HCT116 (cell line): ENCODE measurements at regions not wholly inside any gene's neighbourhood (a gene's known extent, or its start where the extent isn't known, plus 50 kb on each side); places are given as distances from the start of the nearest gene placed in this dataset.

ENCODE experiments used
- ATAC-seq: fragments of 200-7000 bp; cut with Tn5 transposase; 2 replicates; pipeline ENCODE4 v1.9.1; 2020; ENCODE audit warnings: mild to moderate bottlenecking, moderate library complexity
- BruUV-seq: library from RNA; stranded (reverse); fragments of 400-500 nt; replicated peaks from 2 replicates; lab custom pipeline; 2021; lab: Mats Ljungman, UMichigan
- CTCF ChIA-PET: fragments of 300-600 bp; sonication (Branson Sonifier 250); formaldehyde crosslinking; loops from one replicate; lab custom pipeline; 2021; ENCODE audit warnings: antibody characterized with exemption; lab: Charles Lee
- POLR2A ChIA-PET: fragments of 300-600, 350-600 bp; sonication (Branson Sonifier 250); formaldehyde crosslinking; loops from one replicate; lab custom pipeline; 2021; ENCODE audit warnings: antibody characterized with exemption; lab: Charles Lee
- RAD21 ChIA-PET, 2 experiments: fragments of 300-600 bp; sonication (Branson Sonifier 250); formaldehyde crosslinking; loops; one replicate each; lab custom pipeline; 2023; ENCODE audit warnings: low total read pairs in 2 of 2; ENCODE audit not compliant: uncharacterized antibody in 2 of 2, unreplicated experiment in 2 of 2, low non-redundant PET in 1 of 2; lab: Charles Lee
- DNase-seq: peaks from one replicate; pipeline ENCODE4 v3.0.0-alpha.2; 2010; ENCODE audit warnings: low read depth, low spot score
- H2AFZ ChIP-seq: fragments of 200-600 bp; shearing (Covaris generic), sonication (generic); 2 replicates; pipeline ENCODE4 v1.6.1; 2017; ENCODE audit warnings: low read depth, mixed run types, mixed read lengths, antibody characterized with exemption, low read length; ENCODE audit not compliant: poor library complexity, severe bottlenecking
- H3K27ac ChIP-seq: 2 replicates; pipeline ENCODE4 v1.5.1; 2012; ENCODE audit warnings: low read depth, low read length
- H3K27me3 ChIP-seq: fragments of 200-600 bp; sonication (generic); 2 replicates; pipeline ENCODE4 v1.6.1; 2016; ENCODE audit warnings: mixed run types, low read length, mixed read lengths; ENCODE audit not compliant: insufficient read depth
- H3K36me3 ChIP-seq, 2 experiments: fragments of 200-500 bp in 1 of 2; fragments of 200-600 bp in 1 of 2; sonication (Bioruptor generic) in 1 of 2; sonication (generic) in 1 of 2; 2 replicates each; pipeline versions ENCODE4 v1.5.1 to v1.6.1; 2014 to 2016; ENCODE audit warnings: low read length in 2 of 2, inconsistent platforms in 1 of 2, mixed read lengths in 1 of 2, mixed run types in 1 of 2; ENCODE audit not compliant: insufficient read depth in 2 of 2, control insufficient read depth in 1 of 2
- H3K4me1 ChIP-seq, 2 experiments: fragments of 200-600 bp in 1 of 2; sonication (generic) in 1 of 2; 2 replicates each; pipeline versions ENCODE4 v1.5.1 to v1.6.1; 2012 to 2017; ENCODE audit warnings: low read length in 2 of 2, inconsistent platforms in 1 of 2, mild to moderate bottlenecking in 1 of 2, mixed read lengths in 1 of 2, mixed run types in 1 of 2, moderate library complexity in 1 of 2; ENCODE audit not compliant: insufficient read depth in 2 of 2, control insufficient read depth in 1 of 2
- H3K4me2 ChIP-seq: fragments of 200-600 bp; sonication (generic); 2 replicates; pipeline ENCODE4 v1.6.1; 2017; ENCODE audit warnings: mixed run types, low read length, mixed read lengths
- H3K4me3 ChIP-seq, 2 experiments: fragments of 200-600 bp in 1 of 2; sonication (generic) in 1 of 2; replicated peaks in 1 of 2; 2 replicates each; pipeline ENCODE4 v1.5.1; 2011 to 2016; ENCODE audit warnings: low read length in 2 of 2, control low read depth in 1 of 2, low read depth in 1 of 2, mild to moderate bottlenecking in 1 of 2, mixed read lengths in 1 of 2, mixed run types in 1 of 2
- H3K79me2 ChIP-seq: fragments of 200-600 bp; sonication (generic); 2 replicates; pipeline ENCODE4 v1.6.1; 2017; ENCODE audit warnings: mild to moderate bottlenecking, mixed run types, low read length, moderate library complexity, mixed read lengths; ENCODE audit not compliant: insufficient read depth
- H3K9ac ChIP-seq: fragments of 200-600 bp; sonication (generic); 2 replicates; pipeline ENCODE4 v1.6.1; 2016; ENCODE audit warnings: low read length, mixed read lengths
- H3K9me2 ChIP-seq: fragments of 200-600 bp; sonication (generic), shearing (Covaris generic); 2 replicates; pipeline ENCODE4 v1.6.1; 2017; ENCODE audit warnings: mixed run types, mild to moderate bottlenecking, moderate library complexity; ENCODE audit not compliant: insufficient read depth
- H3K9me3 ChIP-seq, 2 experiments: fragments of 200-500 bp in 1 of 2; fragments of 200-600 bp in 1 of 2; sonication (Bioruptor generic) in 1 of 2; sonication (generic) in 1 of 2; 2 replicates each; pipeline ENCODE4 v1.6.1; 2014 to 2017; ENCODE audit warnings: low read length in 2 of 2, mixed read lengths in 2 of 2, inconsistent platforms in 1 of 2, low read depth in 1 of 2, mild to moderate bottlenecking in 1 of 2, mixed run types in 1 of 2, moderate library complexity in 1 of 2; ENCODE audit not compliant: control insufficient read depth in 1 of 2, insufficient read depth in 1 of 2
- H4K20me1 ChIP-seq: fragments of 200-600 bp; sonication (generic), shearing (Covaris generic); 2 replicates; pipeline ENCODE4 v1.6.1; 2017; ENCODE audit warnings: mixed run types, mild to moderate bottlenecking, moderate library complexity; ENCODE audit not compliant: insufficient read depth
- CEBPB ChIP-seq: IDR thresholded peaks from 2 replicates; pipeline ENCODE4 v1.6.1; 2012; ENCODE audit warnings: low read depth
- EGR1 ChIP-seq: IDR thresholded peaks from 2 replicates; pipeline ENCODE4 v1.6.1; 2012; ENCODE audit warnings: low read depth
- ELF1 ChIP-seq: IDR thresholded peaks from 2 replicates; pipeline ENCODE4 v1.6.1; 2012; ENCODE audit warnings: low read depth, borderline replicate concordance
- EZH2 ChIP-seq: fragments of 200-600 bp; sonication (generic); IDR thresholded peaks from 2 replicates; pipeline ENCODE4 v1.6.1; 2017; ENCODE audit warnings: antibody characterized with exemption, mixed run types
- EZH2phosphoT487 ChIP-seq: fragments of 200-600 bp; IDR thresholded peaks from 2 replicates; pipeline ENCODE4 v1.6.1; 2018; ENCODE audit warnings: antibody characterized with exemption, borderline replicate concordance
- POLR2A ChIP-seq: IDR thresholded peaks from 2 replicates; pipeline ENCODE4 v1.7.0; 2011; ENCODE audit warnings: borderline replicate concordance; ENCODE audit not compliant: insufficient read depth, insufficient read length; ENCODE audit errors: extremely low read depth
- REST ChIP-seq: IDR thresholded peaks from 2 replicates; pipeline ENCODE4 v1.6.1; 2012; ENCODE audit warnings: low read depth
- SP1 ChIP-seq: IDR thresholded peaks from 2 replicates; pipeline ENCODE4 v1.6.1; 2012; ENCODE audit warnings: low read depth
- TCF7L2 ChIP-seq: IDR thresholded peaks from 2 replicates; pipeline ENCODE4 v1.7.0; 2011; ENCODE audit warnings: borderline replicate concordance, inconsistent platforms; ENCODE audit not compliant: insufficient read depth, insufficient read length; ENCODE audit errors: extremely low read depth
- YY1 ChIP-seq: IDR thresholded peaks from 2 replicates; pipeline ENCODE4 v1.6.1; 2011; ENCODE audit warnings: low read length, low read depth, moderate library complexity, mild to moderate bottlenecking; ENCODE audit not compliant: insufficient replicate concordance; ENCODE audit errors: extremely low read depth
- intact Hi-C: fragments of 100-400 bp; cut with micrococcal nuclease; formaldehyde crosslinking; loops from 2 replicates; pipeline ENCODE4 v1.10.0; 2022

GRCh38 chr3:177468816-177469215 lies 271.5 kb upstream of the TBL1XR1 start:
- POLR2A ChIA-PET, result no interaction called here
- Histone ChIP-seq H3K4me2 (no peak overlapping the region), H3K4me1 (no peaks in the 10 kb centered on the region; a peak in 1 of 4 replicates)
- no TSS peak for BruUV-seq
- no peak for ATAC-seq
- no peak for TF ChIP-seq EZH2phosphoT487
- no peak for TF ChIP-seq CEBPB
- no peak for TF ChIP-seq YY1
- TF ChIP-seq ELF1, result no peak
- TF ChIP-seq TCF7L2, result no peak
- TF ChIP-seq EGR1, result no peak
- TF ChIP-seq, all 23 proteins: peak for 0
- Histone ChIP-seq H3K9me2 (no peaks in the 10 kb centered on the region), H3K36me3 (no peaks in the 10 kb centered on the region), H3K27me3 (no peaks in the 10 kb centered on the region), H3K9me3 (no peaks in the 10 kb centered on the region), H3K9ac (no peak overlapping the region), H3K79me2 (no peaks in the 10 kb centered on the region), H3K27ac (no peak overlapping the region), H3K4me3 (no peak overlapping the region), H4K20me1 (no peaks in the 10 kb centered on the region), H2AFZ (no peak overlapping the region)
- intact Hi-C loops, result no loop called here
- DNase-seq, result no peak
- RAD21 ChIA-PET, result interaction anchor here in 1 of 2 experiments (0.7 kb wide), 1 partner anchor 1355 kb away, joined by 5 read pairs; no protein-coding TSS in a partner anchor
- CTCF ChIA-PET, result no interaction called here

GRCh38 chr3:177469216-177469615 lies 271.9 kb upstream of the TBL1XR1 start:
- TF ChIP-seq YY1, result no peak
- no peak for TF ChIP-seq SP1
- no peak for TF ChIP-seq POLR2A
- TF ChIP-seq EZH2, result no peak
- no peak for TF ChIP-seq REST
- ChIA-PET CTCF (no interaction called here), POLR2A (no interaction called here), RAD21 (interaction anchor here in 1 of 2 experiments (0.7 kb wide), 1 partner anchor 1354 kb away, joined by 5 read pairs; no protein-coding TSS in a partner anchor)
- no peaks in the 10 kb centered on the region for H3K9me2 ChIP-seq
- no peaks in the 10 kb centered on the region for H3K79me2 ChIP-seq
- no peak overlapping the region for H3K27ac ChIP-seq
- H3K4me3 ChIP-seq, result no peak overlapping the region
- intact Hi-C loops, result no loop called here
- no peaks in the 10 kb centered on the region for H3K9me3 ChIP-seq
- H3K4me1 ChIP-seq, result no peaks in the 10 kb centered on the region; a peak in 1 of 4 replicates
- ATAC-seq (no peak), DNase-seq (no peak)
- no TSS peak for BruUV-seq
- no peak overlapping the region for H2AFZ ChIP-seq
- no peak overlapping the region for H3K9ac ChIP-seq
- no peak overlapping the region for H3K4me2 ChIP-seq
- H3K27me3 ChIP-seq, result no peaks in the 10 kb centered on the region
- no peaks in the 10 kb centered on the region for H4K20me1 ChIP-seq
- H3K36me3 ChIP-seq, result no peaks in the 10 kb centered on the region
